ENCODE measurements at regions not wholly inside any gene's neighbourhood (a gene's known extent, or its start where the extent isn't known, plus 50 kb on each side); places are given as distances from the start of the nearest gene placed in this dataset.

DNA sequence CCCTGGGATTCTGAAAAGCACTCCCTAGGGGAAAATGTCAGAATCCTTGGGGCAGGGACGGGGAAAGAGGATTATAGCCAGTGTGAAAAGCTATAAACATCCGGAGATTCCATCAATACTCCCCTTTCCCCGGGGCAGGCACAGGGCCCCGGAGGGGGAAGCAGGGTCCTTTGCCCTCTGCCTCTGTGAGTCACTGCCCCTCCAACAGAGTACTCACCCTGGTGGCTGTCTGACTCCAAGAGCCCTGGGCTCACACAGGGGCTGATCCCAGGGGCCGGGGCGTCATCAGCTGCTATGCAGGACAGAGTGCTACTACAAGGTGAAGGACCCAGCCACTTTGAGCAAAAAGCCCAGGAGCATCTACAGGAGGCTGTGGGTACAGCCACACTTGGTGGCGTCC, 133.0 kb upstream of the PRR20G start:
- H3K36me3 ChIP-seq (ENCODE audit: control insufficient read depth, insufficient read depth, low read length) = no peaks in the 10 kb centered on the region
- no peak overlapping the region for H3K4me3 Mint-ChIP-seq
- no peaks in the 10 kb centered on the region for H3K4me1 Mint-ChIP-seq
- peaks cover 0 to 1% (median 0%) of the 10 kb centered on the region in 7 donors for H3K9me3 Mint-ChIP-seq
- no peaks in the 10 kb centered on the region for H3K36me3 Mint-ChIP-seq
- peaks cover 15% of the 10 kb centered on the region for H3K27me3 Mint-ChIP-seq
- H3K27me3 ChIP-seq (ENCODE audit: control insufficient read depth, insufficient read depth, low read length) = no peaks in the 10 kb centered on the region
- H3K4me3 ChIP-seq (ENCODE audit: low read depth, low read length) = no peak overlapping the region
- no peaks in the 10 kb centered on the region for H3K9me3 ChIP-seq (ENCODE audit: control insufficient read depth in 2 of 2, low read length in 2 of 2)
- no peak overlapping the region for H3K27ac Mint-ChIP-seq
- H3K27ac ChIP-seq (ENCODE audit: insufficient read depth, low read length, poor library complexity, severe bottlenecking) = no peak overlapping the region
- ATAC-seq (ENCODE audit: low read depth in 2 of 2) = no peak
- DNase-seq = no peak
- H3K4me1 ChIP-seq (ENCODE audit: control insufficient read depth, insufficient read depth, low read length, poor library complexity, severe bottlenecking) = no peaks in the 10 kb centered on the region

- no peak overlapping the region for H3K4me3 ChIP-seq (ENCODE audit: low read depth, low read length)
- H3K36me3 Mint-ChIP-seq = no peaks in the 10 kb centered on the region
- DNase-seq (no peak), ATAC-seq (ENCODE audit: low read depth in 2 of 2) (no peak)
- no peak overlapping the region for H3K27ac ChIP-seq (ENCODE audit: insufficient read depth, low read length, poor library complexity, severe bottlenecking)
- H3K36me3 ChIP-seq (ENCODE audit: control insufficient read depth, insufficient read depth, low read length) = no peaks in the 10 kb centered on the region
- H3K9me3 ChIP-seq (ENCODE audit: control insufficient read depth in 2 of 2, low read length in 2 of 2) = no peaks in the 10 kb centered on the region
- H3K9me3 Mint-ChIP-seq = peaks cover 0 to 1% (median 0%) of the 10 kb centered on the region in 7 donors
- no peak overlapping the region for H3K27ac Mint-ChIP-seq
- no peaks in the 10 kb centered on the region for H3K4me1 Mint-ChIP-seq
- H3K27me3 Mint-ChIP-seq = peaks cover 20% of the 10 kb centered on the region
- H3K4me3 Mint-ChIP-seq = peak overlapping the region in 1 of 4 donors; percentile 17
- no peaks in the 10 kb centered on the region for H3K4me1 ChIP-seq (ENCODE audit: control insufficient read depth, insufficient read depth, low read length, poor library complexity, severe bottlenecking)
- H3K27me3 ChIP-seq (ENCODE audit: control insufficient read depth, insufficient read depth, low read length) = no peaks in the 10 kb centered on the region
These were observed 132.1 kb upstream of the PRR20G start for GRCh38 chr3:127419641-127420553.

GRCh38 chr3:127419182-127419581, 131.3 kb upstream of the PRR20G start:
- no peak for DNase-seq
- no peaks in the 10 kb centered on the region for H3K27me3 ChIP-seq (ENCODE audit: control insufficient read depth, insufficient read depth, low read length)

GRCh38 chr3:127418560-127419147, 130.8 kb upstream of the PRR20G start:
- no peaks in the 10 kb centered on the region for H3K36me3 ChIP-seq (ENCODE audit: control insufficient read depth, insufficient read depth, low read length)
- no peak overlapping the region for H3K27ac Mint-ChIP-seq
- H3K4me3 ChIP-seq (ENCODE audit: low read depth, low read length) = no peak overlapping the region
- H3K4me1 ChIP-seq (ENCODE audit: control insufficient read depth, insufficient read depth, low read length, poor library complexity, severe bottlenecking) = no peaks in the 10 kb centered on the region
- H3K27me3 ChIP-seq (ENCODE audit: control insufficient read depth, insufficient read depth, low read length) = no peaks in the 10 kb centered on the region
- no peak for ATAC-seq (ENCODE audit: low read depth in 2 of 2)
- no peak for DNase-seq
- no peaks in the 10 kb centered on the region for H3K36me3 Mint-ChIP-seq
- H3K4me1 Mint-ChIP-seq = no peaks in the 10 kb centered on the region
- no peaks in the 10 kb centered on the region for H3K9me3 Mint-ChIP-seq
- H3K27me3 Mint-ChIP-seq = peaks cover 20% of the 10 kb centered on the region
- no peaks in the 10 kb centered on the region for H3K9me3 ChIP-seq (ENCODE audit: control insufficient read depth in 2 of 2, low read length in 2 of 2)
- no peak overlapping the region for H3K27ac ChIP-seq (ENCODE audit: insufficient read depth, low read length, poor library complexity, severe bottlenecking)
- H3K4me3 Mint-ChIP-seq = no peak overlapping the region

More at GRCh38 chr3:127419182-127419581, 131.3 kb upstream of the PRR20G start:
- H3K4me1 ChIP-seq (ENCODE audit: control insufficient read depth, insufficient read depth, low read length, poor library complexity, severe bottlenecking) = no peaks in the 10 kb centered on the region
- H3K4me3 ChIP-seq (ENCODE audit: low read depth, low read length) = no peak overlapping the region
- H3K27me3 Mint-ChIP-seq = peaks cover 20% of the 10 kb centered on the region
- ATAC-seq (ENCODE audit: low read depth in 2 of 2) = no peak
- no peaks in the 10 kb centered on the region for H3K36me3 Mint-ChIP-seq
- no peaks in the 10 kb centered on the region for H3K9me3 ChIP-seq (ENCODE audit: control insufficient read depth in 2 of 2, low read length in 2 of 2)
- H3K9me3 Mint-ChIP-seq = no peaks in the 10 kb centered on the region
- no peaks in the 10 kb centered on the region for H3K36me3 ChIP-seq (ENCODE audit: control insufficient read depth, insufficient read depth, low read length)
- no peak overlapping the region for H3K4me3 Mint-ChIP-seq
- no peak overlapping the region for H3K27ac Mint-ChIP-seq
- H3K4me1 Mint-ChIP-seq = no peaks in the 10 kb centered on the region
- no peak overlapping the region for H3K27ac ChIP-seq (ENCODE audit: insufficient read depth, low read length, poor library complexity, severe bottlenecking)

GRCh38 chr3:127417709-127418559, 130.1 kb upstream of the PRR20G start:
- Mint-ChIP-seq H3K36me3 (no peaks in the 10 kb centered on the region), H3K4me3 (no peak overlapping the region), H3K4me1 (no peaks in the 10 kb centered on the region), H3K9me3 (no peaks in the 10 kb centered on the region), H3K27me3 (peaks cover 24% of the 10 kb centered on the region), H3K27ac (no peak overlapping the region)
- Histone ChIP-seq H3K4me1 (ENCODE audit: control insufficient read depth, insufficient read depth, low read length, poor library complexity, severe bottlenecking) (no peaks in the 10 kb centered on the region), H3K4me3 (ENCODE audit: low read depth, low read length) (no peak overlapping the region), H3K9me3 (ENCODE audit: control insufficient read depth in 2 of 2, low read length in 2 of 2) (no peaks in the 10 kb centered on the region), H3K27ac (ENCODE audit: insufficient read depth, low read length, poor library complexity, severe bottlenecking) (no peak overlapping the region), H3K27me3 (ENCODE audit: control insufficient read depth, insufficient read depth, low read length) (no peaks in the 10 kb centered on the region), H3K36me3 (ENCODE audit: control insufficient read depth, insufficient read depth, low read length) (no peaks in the 10 kb centered on the region)
- DNase-seq (no peak), ATAC-seq (ENCODE audit: low read depth in 2 of 2) (no peak)

- Mint-ChIP-seq H3K9me3 (peaks cover 0 to 5% (median 0%) of the 10 kb centered on the region in 7 donors), H3K4me3 (no peak overlapping the region), H3K27ac (no peak overlapping the region), H3K4me1 (no peaks in the 10 kb centered on the region), H3K36me3 (no peaks in the 10 kb centered on the region), H3K27me3 (peaks cover 34% of the 10 kb centered on the region)
- H3K9me3 ChIP-seq (ENCODE audit: control insufficient read depth in 2 of 2, low read length in 2 of 2) = no peaks in the 10 kb centered on the region
- DNase-seq (no peak), ATAC-seq (ENCODE audit: low read depth in 2 of 2) (no peak)
- no peak overlapping the region for H3K27ac ChIP-seq (ENCODE audit: insufficient read depth, low read length, poor library complexity, severe bottlenecking)
- no peak overlapping the region for H3K4me3 ChIP-seq (ENCODE audit: low read depth, low read length)
- H3K36me3 ChIP-seq (ENCODE audit: control insufficient read depth, insufficient read depth, low read length) = no peaks in the 10 kb centered on the region
- no peaks in the 10 kb centered on the region for H3K4me1 ChIP-seq (ENCODE audit: control insufficient read depth, insufficient read depth, low read length, poor library complexity, severe bottlenecking)
- no peaks in the 10 kb centered on the region for H3K27me3 ChIP-seq (ENCODE audit: control insufficient read depth, insufficient read depth, low read length)
These were observed 126.0 kb upstream of the PRR20G start for GRCh38 chr3:127413871-127414270.

DNA sequence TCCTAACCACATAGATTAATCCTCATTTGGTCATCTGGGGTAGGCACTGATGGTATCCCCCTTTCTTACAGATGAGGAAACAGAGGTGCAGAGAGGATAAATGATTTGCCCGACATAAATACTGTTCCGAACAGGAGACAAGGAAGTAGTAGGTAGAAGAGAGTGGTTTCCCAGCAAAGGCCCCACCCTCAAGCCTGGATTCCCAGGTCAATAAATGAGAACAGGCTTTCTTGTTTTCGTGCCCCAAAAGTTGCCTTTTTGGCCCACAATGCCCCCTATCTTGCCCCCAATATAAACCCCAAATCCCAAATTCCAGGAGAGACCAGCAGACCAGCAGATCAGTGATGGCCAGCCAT, 125.5 kb upstream of the PRR20G start:
- Histone ChIP-seq H3K36me3 (ENCODE audit: control insufficient read depth, insufficient read depth, low read length) (no peaks in the 10 kb centered on the region), H3K27me3 (ENCODE audit: control insufficient read depth, insufficient read depth, low read length) (no peaks in the 10 kb centered on the region), H3K4me1 (ENCODE audit: control insufficient read depth, insufficient read depth, low read length, poor library complexity, severe bottlenecking) (no peaks in the 10 kb centered on the region), H3K9me3 (ENCODE audit: control insufficient read depth in 2 of 2, low read length in 2 of 2) (no peaks in the 10 kb centered on the region), H3K27ac (ENCODE audit: insufficient read depth, low read length, poor library complexity, severe bottlenecking) (no peak overlapping the region), H3K4me3 (ENCODE audit: low read depth, low read length) (no peak overlapping the region)
- H3K27ac Mint-ChIP-seq = no peak overlapping the region
- ATAC-seq (ENCODE audit: low read depth in 2 of 2) (no peak), DNase-seq (no peak)
- peaks cover 0 to 5% (median 0%) of the 10 kb centered on the region in 7 donors for H3K9me3 Mint-ChIP-seq
- H3K4me1 Mint-ChIP-seq = no peaks in the 10 kb centered on the region
- H3K36me3 Mint-ChIP-seq = no peaks in the 10 kb centered on the region
- no peak overlapping the region for H3K4me3 Mint-ChIP-seq
- H3K27me3 Mint-ChIP-seq = peaks cover 34% of the 10 kb centered on the region

All from CD4-positive, CD25-positive, alpha-beta regulatory T cell (primary cell).